HG03280 (cell line): ENCODE measurements at regions not wholly inside any gene's neighbourhood (a gene's known extent, or its start where the extent isn't known, plus 50 kb on each side); places are given as distances from the start of the nearest gene placed in this dataset.
A peak's percentile ranks its signal among the peaks of the same experiment; 100 is the strongest.
"Not testable (repeated sequence)": the region's sequence is repeated elsewhere in the genome, so short reads cannot be mapped to it uniquely, and the experiment has no call there.

ENCODE experiments used
- ATAC-seq: cut with Tn5 transposase; IDR thresholded peaks from one replicate; pipeline ENCODE4 v1.9.1; 2021; ENCODE audit warnings: mild to moderate bottlenecking, moderate library complexity; ENCODE audit not compliant: unreplicated experiment

DNA sequence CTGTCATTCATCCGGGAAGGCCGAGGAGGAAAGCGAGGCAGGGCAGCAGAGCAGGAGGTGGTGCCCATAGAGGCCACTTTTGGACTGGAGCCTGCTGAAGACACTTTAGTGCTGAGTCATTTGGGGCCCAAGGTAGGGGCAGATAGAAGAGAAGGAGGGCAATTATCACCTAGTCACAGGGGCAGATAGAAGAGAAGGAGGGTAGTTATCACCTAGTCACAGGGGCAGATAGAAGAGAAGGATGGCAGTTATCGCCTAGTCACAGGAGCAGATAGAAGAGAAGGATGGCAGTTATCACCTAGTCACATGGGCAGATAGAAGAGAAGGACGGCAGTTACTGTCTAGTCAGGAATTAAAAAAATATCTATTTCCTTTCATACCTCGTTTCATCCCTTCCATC lies 1372.6 kb downstream of the FOXD4L5 start:
- not testable (repeated sequence) for ATAC-seq

DNA sequence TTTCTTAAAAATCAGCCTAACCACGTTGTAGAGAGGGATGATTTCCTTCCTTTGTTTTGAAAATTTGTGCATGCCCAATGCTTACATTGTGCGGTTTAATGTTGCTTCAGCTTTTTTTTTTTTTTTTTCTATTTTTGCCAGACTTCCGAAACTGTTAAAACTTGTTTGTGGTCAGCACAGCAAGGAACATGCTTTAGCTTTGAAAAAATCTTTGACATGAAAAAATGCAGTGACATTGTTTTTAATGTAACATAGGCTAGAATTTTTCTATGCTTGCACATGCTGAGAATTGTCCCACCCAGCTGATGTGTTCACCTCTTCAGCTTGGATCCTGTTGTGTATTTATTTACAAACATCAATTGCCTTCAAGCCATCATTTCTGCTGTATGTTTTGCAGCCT lies 1375.9 kb downstream of the FOXD4L5 start:
- ATAC-seq, result not testable (repeated sequence)

DNA sequence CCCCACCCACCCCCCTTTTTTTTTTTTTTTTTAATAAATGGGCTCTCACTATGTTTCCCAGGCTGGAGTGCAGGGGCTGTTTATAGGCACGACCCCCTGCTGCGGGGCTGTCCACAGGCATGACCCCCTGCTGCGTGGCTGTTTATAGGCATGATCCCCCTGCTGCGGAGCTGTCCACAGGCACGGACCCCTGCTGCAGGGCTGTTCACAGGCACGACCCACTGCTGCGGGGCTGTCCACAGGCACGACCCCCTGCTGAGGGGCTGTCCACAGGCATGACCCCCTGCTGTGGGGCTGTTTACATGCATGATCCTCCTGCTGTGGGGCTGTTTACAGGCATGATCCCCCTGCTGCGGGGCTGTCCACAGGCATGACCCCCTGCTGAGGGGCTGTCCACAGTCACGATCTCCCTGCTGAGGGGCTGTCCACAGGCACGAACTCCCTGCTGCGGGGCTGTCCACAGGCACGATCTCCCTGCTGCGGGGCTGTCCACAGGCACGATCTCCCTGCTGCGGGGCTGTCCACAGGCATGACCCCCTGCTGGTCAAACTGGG lies 1385.3 kb downstream of the FOXD4L5 start:
- not testable (repeated sequence) for ATAC-seq

DNA sequence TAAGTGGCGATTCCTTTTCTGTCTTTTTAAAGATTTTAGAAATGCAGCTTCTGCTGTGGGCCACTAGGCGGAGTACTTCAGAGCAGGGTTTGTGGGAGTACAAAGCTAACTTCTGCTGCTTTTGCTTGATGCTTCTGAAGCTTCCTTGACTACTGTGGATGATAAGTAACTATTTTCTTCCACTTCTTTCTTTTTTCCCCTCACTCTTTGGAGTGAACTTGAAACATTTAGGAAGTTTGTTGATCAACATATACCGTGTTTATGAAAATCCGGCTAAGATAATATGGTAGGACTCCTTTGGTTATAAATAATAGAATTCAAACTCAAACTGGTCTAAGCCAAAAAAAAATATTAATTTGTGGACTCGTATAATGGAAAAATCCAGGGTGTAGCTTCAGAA lies 1403.6 kb downstream of the FOXD4L5 start:
- not testable (repeated sequence) for ATAC-seq

DNA sequence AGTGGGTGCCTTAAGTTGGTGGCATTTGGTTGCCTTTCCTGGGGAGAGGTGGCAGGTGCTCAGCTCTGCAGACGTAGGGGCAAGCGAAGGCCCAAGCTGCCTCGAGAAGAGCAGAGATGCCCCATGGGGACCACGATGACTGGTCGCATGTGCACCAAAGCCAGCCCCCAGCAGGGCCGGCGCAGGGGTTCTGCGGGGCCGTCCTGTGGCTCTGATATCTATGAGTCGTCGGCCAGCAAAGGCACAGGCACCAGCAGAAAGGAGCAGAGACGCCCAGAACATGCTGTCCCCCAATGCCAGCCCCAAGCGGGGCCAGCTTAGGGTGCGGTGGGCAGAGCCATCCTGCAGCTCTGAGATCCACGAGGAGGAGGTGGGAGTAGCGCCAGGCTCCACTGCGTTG lies 1408.6 kb downstream of the FOXD4L5 start:
- ATAC-seq, result not testable (repeated sequence)

DNA sequence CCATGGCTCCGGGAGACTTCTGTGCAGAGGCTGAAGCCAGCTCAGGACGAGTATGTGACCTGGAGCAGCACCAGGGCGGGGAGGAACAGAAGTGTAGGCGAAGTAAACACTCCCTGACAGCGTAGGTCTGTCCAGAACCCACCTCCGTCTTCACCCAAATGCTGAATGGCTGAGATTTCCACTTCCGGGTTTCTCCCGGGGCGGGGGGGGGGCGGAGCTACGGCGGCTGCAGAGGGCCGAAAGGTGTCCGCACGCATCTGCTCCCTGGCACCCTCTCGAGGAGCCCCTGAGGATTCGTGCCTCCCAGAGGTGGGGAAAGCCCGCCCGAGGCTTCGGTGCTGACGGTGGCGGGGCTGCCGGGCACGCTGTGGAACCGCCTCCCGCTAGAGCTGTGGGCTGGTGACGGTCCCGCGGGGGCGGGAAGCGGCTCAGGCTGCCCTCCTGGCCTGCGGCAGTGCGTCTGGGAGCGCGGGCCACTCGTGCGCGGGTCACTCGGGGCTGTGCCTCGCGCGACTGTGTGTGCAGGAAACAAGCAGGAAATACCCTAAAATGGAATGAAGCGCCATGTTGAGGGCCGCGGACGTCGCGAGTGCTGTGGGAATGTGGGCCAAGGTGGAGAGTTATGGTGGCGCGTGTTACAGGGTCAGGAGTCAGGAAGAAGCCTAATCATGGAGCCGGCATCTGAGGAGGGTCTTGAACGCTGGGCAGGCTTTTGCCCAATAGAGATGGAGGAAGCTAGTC lies 1425.4 kb downstream of the FOXD4L5 start:
- no peak for ATAC-seq

DNA sequence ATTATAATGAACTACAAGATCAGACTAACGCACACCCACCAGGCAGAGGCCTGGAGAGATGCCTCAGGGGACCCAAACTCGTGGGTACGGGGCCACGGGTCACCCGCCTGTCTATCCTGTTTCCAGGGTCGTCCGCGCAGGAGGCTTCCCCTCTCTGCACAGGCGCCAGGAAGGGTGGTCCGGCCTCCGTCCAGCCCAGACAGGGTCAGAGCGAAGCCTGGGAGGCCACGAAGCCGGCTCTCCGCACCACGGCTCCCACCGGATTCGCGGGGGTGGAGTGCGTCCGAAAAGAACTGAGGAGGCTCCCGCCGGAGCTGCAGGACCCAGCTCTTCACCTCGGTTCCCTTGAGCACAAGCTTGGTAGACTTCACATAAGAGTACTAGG lies 1425.9 kb downstream of the FOXD4L5 start:
- ATAC-seq, result not testable (repeated sequence)

DNA sequence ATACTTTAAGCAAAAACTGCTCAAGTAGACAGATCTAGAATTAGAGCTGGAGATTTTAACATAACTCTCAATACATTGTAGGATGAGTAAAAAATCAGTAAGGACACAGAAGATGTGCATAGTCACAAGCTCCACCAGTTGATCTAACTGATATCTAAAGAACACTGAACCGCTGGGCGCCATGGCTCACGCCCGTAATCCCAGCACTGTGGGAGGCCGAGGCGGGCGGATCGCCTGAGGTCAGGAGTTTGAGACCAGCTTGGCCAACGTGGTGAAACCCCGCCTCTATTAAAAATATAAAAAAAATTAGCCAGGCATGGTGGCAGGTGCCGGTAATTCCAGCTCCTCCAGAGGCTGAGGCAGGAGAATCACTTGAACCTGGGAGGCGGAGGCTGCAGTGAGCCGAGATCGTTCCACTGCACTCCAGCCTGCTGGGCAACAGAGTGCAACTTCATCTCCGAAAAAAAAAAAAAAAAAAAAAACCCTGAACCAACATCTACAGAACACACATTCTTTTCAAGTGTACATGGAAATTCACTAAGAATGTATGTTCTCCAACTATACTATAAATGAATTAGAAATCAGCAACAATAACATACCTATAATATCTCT lies 1431.8 kb downstream of the FOXD4L5 start:
- not testable (repeated sequence) for ATAC-seq

DNA sequence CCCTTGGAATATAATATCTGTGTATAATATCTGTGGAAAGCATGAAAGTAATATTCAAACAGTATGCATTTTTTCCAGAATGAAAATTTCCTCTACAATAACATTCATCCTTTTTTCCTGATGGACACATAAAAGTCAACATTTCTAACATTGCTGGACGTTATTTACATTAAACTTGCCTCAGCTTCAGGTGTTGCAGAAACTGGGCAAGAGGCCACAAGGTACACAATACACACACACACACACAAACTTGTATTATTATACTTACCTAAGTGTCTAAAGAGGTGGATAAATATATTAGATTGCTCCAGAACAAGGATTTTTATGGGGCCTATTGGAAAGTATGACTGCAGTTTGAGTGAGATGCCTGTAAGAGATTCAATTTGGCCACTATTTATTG lies 1460.2 kb downstream of the FOXD4L5 start:
- not testable (repeated sequence) for ATAC-seq

DNA sequence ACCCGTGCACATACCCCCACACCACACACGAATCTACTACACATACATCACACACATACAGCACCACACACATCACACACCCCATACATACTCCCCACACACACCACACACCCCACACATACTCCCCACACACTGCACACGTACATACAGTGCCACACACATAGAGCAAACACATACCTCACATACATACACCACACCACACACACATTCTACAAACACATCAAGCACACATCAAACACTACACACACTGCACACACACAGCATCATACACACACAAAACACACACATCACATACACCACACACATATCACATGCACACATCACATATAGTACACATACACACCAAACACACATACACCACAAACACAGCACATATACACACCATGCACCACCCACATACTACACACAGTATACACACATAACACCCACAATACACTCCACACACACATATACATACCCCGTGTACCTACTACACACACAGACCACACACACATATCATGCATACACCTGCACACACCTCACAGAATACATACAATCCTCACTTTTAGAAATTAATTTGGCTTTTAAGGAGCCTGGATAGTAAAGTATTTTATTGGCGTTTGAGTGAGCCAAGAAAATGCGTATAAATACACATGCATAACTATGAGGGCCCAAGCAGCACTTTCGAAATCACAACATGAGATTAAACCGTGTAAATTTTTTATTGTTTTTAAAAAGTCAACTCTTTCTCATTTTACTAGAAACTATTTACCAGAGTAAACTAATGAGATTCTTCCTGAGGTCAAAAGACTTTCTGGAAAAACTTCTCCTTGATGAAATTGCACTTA lies 1461.4 kb downstream of the FOXD4L5 start:
- peak; percentile 34 for ATAC-seq

DNA sequence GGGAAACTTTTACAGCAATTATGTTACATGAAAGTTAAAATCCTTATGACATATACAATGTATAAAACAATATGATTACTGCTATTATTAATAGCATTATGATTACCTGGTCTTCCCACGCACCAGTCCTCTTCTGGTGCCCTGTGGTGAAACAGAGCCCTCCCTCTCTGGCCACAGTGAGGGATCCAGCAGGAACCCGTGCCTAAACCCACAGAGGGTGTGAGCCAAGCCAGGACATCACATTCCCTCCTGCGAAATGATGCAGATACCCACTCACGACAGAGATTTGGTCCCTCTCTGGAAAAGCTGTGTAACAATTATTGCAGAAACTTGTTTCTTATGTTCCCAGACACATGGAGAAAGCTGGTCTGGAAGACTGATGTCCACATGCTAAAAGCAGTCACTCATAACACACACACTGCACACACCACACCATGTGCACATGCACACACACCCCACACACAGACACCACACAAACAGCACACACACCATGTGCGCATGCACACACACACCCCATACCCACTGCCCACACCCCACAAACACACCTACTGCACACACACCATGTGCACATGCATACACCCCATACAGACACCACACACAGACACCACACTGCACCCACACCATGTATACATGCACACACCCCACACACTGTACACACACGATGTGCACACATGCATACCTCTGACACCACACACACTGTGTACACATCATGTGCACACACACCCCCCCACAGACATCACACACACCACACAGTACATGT lies 1462.2 kb downstream of the FOXD4L5 start:
- ATAC-seq, result not testable (repeated sequence)

DNA sequence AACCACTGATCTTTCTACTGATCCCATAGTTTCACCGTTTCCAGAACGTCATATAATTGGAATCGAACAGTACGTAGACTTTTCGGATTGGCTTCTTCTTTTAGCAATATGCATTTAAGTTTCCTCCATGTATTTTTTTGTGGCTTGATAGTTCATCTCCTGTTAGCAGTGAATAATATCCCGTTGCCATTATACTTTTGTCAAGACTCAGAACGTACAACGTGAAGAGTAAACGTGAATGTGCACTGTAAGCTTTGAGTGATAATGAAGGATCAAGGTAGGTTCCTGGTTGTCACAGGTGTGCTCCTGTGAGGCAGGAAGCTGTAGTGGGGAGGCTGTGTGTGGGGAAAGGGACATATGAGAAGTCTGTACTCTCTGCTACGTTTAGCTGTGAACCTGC lies 1463.7 kb downstream of the FOXD4L5 start:
- not testable (repeated sequence) for ATAC-seq

DNA sequence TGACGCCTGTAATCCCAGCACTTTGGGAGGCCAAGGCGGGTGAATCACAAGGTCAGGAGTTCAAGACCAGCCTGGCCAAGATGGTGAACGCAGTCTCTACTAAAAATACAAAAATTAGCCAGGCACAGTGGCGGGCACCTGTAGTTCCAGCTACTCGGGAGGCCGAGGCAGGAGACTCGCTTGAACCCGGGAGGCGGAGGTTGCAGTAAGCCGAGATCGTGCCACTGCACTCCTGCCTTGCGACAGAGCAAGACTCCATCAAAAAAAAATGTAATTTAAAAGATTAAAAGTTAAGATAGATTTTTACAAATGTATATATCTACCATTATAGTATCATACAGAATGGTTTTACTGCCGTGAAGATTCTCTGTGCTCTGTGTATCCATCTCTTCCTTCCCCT lies 1464.1 kb downstream of the FOXD4L5 start:
- not testable (repeated sequence) for ATAC-seq

DNA sequence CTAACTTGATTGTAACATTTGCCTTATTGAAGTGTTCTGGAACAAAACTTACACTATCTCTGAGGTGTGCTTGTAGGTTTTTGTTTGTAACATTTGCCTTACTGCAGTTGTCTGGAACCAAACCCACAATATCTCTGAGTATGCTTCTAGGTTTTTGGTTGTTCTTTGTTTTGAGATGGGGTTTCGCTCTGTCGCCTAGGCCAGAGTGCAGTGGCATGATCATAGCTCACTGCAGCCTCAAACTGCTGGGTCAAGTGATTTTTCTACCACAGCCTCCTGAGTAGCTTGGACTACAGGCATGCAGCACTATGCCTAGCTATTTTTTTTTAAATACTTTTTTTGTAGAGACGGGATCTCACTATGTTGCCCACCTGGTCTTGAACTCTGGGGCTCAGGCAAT lies 1464.6 kb downstream of the FOXD4L5 start:
- ATAC-seq, result not testable (repeated sequence)

DNA sequence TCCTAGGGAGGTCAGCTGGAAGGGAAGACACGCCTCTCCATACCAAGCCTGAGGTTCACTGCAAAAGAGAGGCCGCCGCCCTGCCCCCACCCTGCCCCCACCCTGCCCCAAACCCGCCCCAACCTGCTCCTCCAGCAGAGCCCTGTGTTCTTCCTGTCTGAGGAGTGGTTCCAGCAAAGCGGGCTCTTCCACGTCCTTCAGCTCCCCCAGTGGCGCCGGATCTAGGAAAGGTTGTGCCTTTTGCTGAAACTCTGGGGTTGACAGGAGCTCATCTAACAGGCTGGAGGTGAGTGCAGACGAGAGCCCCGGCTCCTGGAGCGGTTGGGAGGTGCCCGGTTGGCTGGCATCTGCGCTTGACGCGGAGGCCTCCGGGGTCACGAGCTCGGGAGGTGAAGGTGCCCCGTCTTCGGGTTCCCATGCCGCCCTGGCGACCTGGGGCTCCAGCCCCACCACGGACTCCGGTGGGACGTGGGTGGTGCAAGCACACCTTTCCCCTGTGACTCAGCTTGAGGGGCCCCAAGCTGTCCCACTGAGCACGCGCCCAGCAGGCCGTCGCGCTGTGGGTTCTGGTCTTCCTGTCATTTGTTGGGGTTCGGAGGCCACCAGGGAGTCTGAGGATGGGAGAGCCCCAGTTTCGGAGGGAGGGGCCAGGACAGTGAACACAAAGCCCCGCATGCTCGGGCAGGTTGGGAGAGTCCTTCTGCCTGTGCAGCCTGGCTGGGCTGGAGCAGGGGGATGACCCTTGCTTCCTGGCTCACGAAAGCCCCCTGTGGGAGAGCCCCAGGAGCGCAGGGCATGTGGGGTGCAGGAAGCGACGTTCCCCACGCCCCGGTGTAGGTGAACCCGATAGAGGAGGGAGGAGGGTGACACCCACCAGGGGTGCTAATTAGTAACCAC lies 1467.1 kb downstream of the FOXD4L5 start:
- ATAC-seq, result peak; percentile 54

DNA sequence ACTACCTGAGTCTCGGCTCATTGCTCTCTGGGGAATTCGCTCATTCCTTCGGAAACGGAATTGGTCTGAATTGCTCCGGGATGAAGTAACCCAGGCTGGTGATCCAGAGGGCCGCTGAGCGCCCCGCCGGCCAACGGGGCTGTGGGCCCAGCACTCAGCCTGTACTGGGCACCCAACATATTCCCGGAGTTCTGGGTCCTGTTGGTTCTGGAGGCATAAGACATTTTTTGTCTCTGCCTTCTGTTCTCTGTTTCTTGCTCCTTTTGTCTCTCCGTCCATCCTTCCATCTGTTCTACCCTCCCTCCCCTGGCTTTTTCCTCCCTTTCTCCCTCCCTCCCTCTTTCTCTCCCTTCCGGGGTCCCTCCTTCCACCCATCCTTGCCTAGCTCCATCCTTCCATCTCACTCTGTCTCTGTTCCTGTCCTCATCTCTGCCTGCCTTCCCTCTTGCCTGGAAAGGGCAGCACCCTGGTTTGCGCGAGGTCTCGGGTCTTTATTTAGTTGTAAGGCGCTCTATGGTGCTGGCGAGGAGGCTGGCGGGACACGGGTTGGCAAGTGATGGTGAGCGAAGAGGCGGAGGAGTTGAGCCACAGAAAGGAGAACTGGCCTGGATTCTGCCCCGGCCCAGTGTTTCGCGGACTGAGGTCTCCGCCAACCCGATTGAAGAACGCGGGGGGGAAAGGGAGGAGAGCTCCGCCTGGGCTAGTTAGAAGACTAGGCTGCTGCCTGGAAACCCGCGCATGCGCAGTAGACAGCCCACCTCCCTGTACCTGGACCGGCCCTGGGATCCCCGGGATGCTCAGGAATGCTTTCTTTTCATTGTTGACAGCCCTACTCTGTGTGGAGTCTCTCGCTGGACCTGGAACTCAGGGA lies 1468.0 kb downstream of the FOXD4L5 start:
- peak; percentile 63 for ATAC-seq

DNA sequence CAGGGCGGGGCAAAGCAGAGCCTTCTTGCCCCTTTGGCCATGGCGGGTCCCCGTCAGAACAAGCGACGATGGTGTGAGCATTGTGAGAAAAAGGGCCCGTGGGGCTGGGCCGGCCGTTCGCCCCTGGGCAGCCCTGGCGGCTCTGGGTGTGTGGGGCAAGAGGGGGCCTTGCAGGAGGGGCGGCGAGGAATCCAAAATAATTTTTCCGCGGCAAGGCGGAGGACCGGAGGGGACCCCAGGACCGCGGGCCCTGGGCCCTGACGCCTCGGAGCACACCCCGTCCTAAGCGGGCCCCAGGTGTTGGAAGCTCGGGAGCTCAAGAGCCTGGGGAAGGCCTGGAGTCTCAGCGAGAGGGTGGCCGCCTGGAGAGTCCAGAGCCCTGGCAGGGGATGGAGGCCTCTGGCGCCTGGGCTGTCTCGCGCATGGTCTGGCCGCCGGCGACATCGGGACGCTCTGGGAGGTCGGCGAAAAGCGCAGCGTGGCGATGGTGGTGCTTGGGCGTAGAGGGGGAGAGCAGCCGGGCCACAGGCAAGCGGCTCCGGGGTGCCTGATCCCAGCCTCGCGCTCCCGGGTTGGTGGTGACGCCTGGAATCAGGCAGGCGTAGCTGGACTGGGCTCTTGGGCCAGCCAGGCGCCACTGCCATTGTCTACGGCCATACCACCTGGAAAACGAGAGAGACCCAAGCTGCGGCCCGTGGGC lies 1469.9 kb downstream of the FOXD4L5 start:
- ATAC-seq, result not testable (repeated sequence)

DNA sequence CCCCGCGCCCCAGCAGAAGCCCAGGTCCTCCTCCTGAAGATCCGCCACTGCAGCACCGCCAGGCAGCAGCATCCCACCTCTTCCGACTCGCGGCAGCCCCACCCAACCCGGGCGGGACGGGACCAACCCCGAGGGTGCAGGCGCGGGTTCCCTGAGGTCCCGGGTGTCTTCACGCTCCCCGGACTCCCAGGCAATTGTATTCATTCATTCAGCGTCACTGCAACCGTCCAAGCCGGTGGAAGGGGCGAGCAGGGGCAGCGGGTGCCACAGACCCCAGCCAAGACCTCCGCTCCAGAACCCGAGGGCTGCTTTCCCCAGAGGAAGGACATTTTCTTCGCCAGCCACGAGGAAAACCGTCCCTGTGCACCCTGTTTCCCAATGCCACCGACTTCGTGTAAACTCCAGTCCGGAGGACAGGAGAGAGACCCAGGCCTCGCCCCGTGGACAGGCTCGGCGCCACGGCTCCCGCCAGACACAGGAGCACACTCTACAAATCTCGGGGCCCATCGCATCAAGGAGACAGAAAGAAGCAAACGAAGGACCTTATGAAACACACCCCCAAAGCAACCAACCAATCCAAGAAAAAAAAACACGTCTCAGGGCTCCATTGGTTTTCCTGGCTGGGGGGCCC lies 1471.5 kb downstream of the FOXD4L5 start:
- not testable (repeated sequence) for ATAC-seq
